Sigmoid colon (tissue), 4 donors: ENCODE measurements at regions not wholly inside any gene's neighbourhood (a gene's known extent, or its start where the extent isn't known, plus 50 kb on each side); places are given as distances from the start of the nearest gene placed in this dataset.

ENCODE experiments used
- EP300 ChIP-seq, 4 donors: sonication (generic); formaldehyde crosslinking; IDR thresholded peaks; one replicate each; pipeline ENCODE4 v1.6.1; 2017; ENCODE audit warnings: antibody characterized with exemption in 4 of 4
- POLR2A ChIP-seq, 2 donors: fragments of 450-650 bp; IDR thresholded peaks; one replicate each; pipeline ENCODE4 v1.6.1; 2016; ENCODE audit warnings: antibody characterized with exemption in 2 of 2, mild to moderate bottlenecking in 2 of 2, moderate library complexity in 2 of 2
- POLR2AphosphoS5 ChIP-seq, 4 donors: sonication (generic); formaldehyde crosslinking; IDR thresholded peaks; one replicate each; pipeline ENCODE4 v1.6.1; 2017; ENCODE audit warnings: antibody characterized with exemption in 4 of 4
- TF ChIP-seq, protein P1 (sequence below), 4 experiments: fragments of 450-650 bp in 3 of 4; fragments of 200-600 bp in 1 of 4; IDR thresholded peaks; one replicate each; pipeline ENCODE4 v1.5.1; 2016 to 2019; ENCODE audit warnings: antibody characterized with exemption in 4 of 4, mild to moderate bottlenecking in 3 of 4, moderate library complexity in 2 of 4

- TF ChIP-seq, protein P1, sequence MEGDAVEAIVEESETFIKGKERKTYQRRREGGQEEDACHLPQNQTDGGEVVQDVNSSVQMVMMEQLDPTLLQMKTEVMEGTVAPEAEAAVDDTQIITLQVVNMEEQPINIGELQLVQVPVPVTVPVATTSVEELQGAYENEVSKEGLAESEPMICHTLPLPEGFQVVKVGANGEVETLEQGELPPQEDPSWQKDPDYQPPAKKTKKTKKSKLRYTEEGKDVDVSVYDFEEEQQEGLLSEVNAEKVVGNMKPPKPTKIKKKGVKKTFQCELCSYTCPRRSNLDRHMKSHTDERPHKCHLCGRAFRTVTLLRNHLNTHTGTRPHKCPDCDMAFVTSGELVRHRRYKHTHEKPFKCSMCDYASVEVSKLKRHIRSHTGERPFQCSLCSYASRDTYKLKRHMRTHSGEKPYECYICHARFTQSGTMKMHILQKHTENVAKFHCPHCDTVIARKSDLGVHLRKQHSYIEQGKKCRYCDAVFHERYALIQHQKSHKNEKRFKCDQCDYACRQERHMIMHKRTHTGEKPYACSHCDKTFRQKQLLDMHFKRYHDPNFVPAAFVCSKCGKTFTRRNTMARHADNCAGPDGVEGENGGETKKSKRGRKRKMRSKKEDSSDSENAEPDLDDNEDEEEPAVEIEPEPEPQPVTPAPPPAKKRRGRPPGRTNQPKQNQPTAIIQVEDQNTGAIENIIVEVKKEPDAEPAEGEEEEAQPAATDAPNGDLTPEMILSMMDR (IDR thresholded peaks at IDR 0.05), result no peak
- TF ChIP-seq EP300 (IDR thresholded peaks at IDR 0.05) (no peak), POLR2A (IDR thresholded peaks at IDR 0.05) (no peak), POLR2AphosphoS5 (IDR thresholded peaks at IDR 0.05) (no peak)
Observed at GRCh38 chr12:76644950-76645349, 85.4 kb upstream of the OSBPL8 start.
